HG03196 (cell line): ENCODE measurements at regions not wholly inside any gene's neighbourhood (a gene's known extent, or its start where the extent isn't known, plus 50 kb on each side); places are given as distances from the start of the nearest gene placed in this dataset.

Source experiments
- ATAC-seq: cut with Tn5 transposase; IDR thresholded peaks from one replicate; pipeline ENCODE4 v1.9.1; 2021; ENCODE audit not compliant: unreplicated experiment

DNA sequence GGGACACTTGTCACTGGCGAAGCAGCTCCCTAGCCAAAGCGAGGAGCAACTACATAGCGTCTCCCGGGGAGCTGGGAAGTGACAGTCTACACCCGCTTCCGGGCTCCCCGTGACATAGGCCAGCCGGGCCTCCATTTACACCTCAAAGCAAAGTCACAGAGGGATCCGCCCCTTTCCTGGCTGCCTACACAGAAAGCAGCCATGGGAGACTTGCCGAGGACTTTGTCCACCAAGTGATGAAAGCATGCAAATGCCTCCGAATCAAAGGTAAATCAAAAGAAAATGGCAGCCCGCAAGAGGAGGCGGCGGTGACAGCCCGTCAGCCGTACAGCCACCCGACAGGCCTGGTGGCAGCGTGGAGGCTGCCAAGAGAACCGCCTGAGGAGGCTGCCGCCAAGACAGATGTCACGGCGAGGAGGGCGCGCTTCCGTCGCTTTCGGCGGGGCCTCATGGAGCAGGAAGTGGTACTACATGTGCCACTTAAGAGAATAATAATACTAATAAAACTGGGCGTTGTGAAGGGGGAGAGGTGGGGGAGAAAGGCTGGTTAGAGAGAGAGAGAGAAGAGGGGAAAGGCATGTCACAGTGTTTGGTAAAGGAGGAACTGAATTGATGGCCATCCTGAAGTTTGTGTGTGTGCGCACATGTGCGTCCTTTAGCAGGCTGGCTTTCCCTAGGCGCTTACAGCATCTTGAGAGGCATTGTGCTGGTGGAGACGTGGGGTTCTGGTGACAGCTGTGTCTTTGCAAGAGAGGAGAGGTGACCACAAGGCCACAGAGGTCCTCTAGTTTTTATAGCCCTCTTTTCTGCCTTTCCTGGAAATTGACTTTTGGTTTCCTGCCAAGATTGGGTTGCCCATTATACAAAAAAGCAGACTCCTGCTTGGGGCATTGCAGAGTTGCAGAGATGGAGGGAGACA lies 661.7 kb downstream of the VRK1 start:
- no peak for ATAC-seq

DNA sequence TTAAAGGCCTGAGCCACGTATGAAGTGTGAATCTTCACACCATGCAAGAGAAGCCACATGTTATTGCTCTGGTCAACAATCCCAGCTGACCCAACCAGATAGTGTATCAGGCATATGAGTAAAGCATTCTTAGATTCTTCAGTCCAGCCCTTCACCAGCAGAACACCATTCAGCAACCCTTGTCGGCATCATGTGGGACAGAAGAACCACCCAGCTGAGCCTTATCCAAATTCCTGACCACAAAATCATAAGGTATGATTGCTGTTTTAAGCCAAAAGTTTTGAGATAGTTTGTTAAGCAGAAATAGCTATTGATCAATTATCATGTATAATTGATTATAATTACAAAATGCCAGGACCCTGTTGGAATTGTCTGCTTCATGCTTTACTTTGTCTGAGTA lies 664.9 kb downstream of the VRK1 start:
- ATAC-seq, result no peak

- no peak for ATAC-seq
These were observed 671.0 kb downstream of the VRK1 start for GRCh38 chr14:97468220-97468619.

- no peak for ATAC-seq
These were observed 680.2 kb downstream of the VRK1 start for GRCh38 chr14:97477353-97477752.

DNA sequence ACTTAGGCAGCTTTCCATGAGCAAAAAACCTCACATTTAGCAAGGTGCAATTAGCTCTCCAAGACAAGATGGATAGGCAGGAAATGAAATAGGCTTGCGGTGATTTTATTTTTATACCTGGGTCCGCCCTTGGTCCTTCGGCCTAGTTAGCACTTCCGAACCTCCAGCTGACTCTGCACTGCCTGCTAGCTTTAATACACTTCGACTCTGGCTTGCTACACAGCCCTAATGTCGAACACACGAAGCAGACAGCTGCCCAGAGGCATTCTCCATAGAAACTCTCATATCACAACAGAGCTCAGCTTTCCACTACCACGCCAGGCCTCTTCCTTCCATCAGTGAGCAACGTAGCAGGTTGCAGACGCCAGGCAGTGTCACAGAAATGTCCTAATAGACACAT lies 688.0 kb downstream of the VRK1 start:
- no peak for ATAC-seq

DNA sequence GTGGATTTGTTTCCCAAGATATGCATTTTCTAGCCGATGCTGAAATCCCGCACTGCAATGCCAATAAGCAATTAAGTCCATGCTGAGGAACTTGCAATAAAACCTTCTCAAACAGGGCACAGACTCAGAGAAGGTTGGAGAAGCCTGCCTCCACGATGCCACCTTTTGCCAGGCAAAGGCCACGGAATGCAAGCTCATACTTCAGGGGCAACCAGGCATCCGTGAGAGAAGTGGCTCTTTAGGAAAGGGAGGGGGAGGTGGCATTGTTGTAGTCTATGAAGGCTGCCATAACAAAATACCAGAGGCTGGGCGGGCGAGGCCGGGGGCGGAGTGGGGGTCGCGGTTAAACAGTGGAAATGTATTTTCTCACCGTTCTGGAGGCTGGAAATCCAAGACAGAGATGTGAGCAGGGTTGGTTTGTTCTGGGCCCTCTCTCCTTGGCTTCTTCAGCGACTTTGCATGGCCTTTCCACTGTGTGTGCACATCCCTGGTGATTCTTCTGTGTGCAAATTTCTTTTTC lies 689.5 kb downstream of the VRK1 start:
- no peak for ATAC-seq

DNA sequence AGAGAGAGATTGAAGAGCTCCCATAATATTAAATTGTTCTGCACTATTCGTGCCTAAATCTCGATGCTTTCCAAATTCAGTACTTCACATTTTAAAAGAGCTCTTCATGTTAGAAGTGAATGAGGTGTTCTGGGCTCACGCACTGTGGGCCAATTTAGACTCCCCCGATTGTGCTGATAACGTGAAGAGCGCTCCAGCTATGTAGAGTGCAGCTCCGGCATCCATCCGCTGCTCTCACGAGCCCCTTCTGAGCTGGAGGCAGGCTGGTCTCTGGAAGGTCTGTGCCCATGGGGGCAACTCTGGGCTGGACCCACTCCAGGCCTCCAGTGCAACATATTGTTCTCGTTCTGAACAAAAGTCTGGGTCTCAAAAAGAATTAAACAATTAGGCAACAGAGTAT lies 692.6 kb downstream of the VRK1 start:
- no peak for ATAC-seq

DNA sequence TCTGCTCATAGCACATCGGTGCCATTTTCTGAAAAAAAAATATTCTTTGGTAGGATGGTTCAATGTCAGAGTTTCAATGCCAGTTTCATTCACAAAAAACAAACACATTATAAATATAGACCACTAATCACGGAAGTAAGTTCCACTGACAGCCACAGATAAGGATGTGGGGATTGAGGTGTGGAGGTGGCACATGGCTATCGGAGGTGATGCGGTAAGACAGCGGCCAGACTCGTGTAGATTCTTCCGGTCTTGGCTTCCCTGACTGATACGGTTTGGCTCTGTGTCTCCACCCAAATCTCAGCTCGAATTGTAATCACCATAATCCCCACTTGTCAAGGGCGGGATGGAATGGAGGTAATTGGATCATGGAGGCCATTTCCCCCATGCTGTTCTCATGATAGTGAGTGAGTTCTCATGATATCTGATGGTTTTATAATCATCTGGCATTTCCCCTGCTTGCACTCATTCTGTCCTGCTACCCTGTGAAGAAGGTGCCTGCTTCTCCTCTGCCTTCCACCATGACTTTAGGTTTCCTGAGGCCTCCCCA lies 693.4 kb downstream of the VRK1 start:
- no peak for ATAC-seq

- no peak for ATAC-seq
These were observed 694.5 kb downstream of the VRK1 start for GRCh38 chr14:97491697-97492096.

DNA sequence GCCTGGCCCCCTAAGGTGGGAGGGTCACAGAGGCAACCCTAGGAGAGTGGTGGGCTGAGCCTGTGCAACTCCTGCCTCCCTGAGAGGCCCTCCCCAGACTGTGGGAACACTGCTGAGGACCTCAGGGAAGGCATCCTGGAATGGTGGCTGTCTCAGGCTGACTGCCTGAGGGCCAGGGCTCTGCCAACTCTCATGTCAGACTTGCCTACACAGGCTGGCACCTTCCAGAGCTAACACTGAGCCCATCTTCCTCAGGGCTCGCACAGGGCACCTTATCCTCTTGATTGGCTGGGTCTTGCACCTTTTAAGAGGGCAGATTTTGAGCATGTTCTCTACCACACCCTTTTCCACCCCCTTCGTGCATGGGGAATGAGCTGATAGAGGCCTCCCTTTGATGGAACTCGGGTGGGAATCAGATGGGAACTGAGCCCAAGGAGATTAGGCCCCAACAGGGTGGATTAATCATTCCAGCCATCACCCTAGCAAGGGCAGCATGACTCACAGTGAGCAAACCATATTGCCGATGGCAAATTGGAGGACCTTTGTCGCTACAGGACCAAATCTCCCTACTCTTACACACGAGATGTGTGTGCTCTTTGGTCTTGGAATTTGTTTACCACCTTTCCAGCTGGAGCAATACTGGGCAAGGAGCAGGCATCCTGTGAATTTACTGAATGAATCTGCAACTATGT lies 702.8 kb downstream of the VRK1 start:
- ATAC-seq, result no peak

GRCh38 chr14:97506626-97507025 lies 709.4 kb downstream of the VRK1 start:
- ATAC-seq, result no peak

DNA sequence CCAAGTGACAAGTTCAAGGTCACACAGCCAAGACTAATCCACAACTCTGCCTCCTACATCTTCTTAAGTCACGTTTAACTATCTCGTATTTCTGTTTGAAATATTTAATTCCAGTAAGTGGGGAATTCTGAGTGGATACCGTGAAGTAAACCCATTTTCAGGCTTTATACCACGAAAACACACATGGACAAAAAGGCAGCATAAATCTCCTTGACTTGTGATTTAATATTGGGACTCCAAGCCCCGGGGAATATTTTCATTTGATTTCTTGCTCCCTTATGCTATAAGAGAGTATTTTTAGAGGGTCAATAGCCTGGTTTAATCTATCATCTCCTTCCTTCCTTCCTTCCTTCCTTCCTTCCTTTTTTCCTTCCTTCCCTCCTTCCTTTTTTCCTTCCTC lies 716.7 kb downstream of the VRK1 start:
- ATAC-seq, result no peak

GRCh38 chr14:97517566-97518234 lies 720.5 kb downstream of the VRK1 start:
- ATAC-seq, result no peak

GRCh38 chr14:97523936-97524335 lies 726.8 kb downstream of the VRK1 start:
- ATAC-seq, result no peak

DNA sequence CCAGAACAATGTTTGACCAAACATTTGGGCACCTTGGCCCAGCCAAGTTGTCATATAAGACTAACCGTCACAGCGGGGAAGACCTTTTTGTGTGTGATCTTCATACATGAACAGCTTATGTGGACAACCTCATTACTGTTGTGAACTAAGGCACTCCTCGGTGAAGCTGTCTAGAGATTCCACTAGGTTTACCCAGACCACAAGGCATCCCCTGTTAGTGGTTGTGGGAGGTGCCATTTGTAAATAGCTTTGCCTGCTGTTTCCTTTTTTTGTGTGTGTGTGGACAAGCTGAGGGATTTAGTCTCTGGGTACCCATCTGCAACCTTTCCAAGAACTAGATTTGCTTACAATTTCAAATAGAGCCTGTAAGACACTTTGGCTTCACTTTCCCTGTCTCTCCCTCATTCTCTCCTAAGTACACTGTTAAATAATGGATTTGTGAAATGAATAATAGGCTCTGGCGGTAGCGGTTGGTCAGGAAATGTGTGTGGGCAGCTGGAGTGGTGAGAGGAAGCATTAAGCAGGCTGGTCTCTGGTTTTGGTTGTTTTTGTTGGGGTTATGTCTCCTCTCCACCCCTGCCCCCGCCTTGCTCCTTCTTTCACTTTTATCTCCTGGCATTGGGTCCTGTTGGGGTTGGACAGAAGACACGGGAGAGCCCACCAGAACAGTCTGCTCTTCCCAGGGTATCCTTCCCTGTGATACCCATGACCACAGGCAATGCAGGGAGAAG lies 727.6 kb downstream of the VRK1 start:
- no peak for ATAC-seq

DNA sequence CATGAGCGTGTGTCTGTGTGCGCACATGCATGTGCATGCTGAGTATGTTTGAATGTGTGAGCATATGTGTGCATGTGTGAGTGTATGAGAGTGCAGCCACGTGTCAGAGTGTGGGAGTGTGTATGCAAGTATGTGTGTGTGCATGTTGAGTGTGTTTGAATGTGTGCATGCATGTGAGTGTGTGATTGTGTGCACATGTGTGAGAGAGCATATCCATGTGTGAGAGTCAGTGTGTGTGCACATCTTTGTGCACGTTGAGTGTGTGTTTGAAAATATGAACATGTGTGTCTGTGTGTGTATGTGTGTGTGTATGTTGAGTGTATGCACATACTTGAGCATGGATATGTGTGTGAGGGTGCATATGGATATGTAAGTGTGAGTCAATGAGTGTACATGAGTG lies 730.8 kb downstream of the VRK1 start:
- ATAC-seq, result no peak

DNA sequence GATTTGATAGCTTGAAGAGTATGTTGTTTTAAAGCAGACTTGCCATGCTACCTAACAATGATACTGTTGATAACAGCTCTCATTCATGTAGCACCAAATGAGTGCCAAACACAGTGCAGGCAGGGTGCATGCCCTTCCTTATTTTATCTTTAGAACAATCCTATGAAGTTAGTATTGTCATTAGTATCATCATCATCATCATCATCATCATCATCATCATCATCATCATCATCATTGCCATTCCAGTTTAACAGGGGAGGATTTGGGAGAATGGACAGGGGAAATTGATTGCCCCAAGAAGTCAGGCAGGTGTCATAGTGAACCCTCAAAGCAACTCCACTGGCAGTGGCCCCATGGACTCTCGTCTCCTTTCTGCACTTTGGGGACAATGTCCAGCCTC lies 734.9 kb downstream of the VRK1 start:
- ATAC-seq, result no peak

- ATAC-seq, result no peak
These were observed 739.2 kb downstream of the VRK1 start for GRCh38 chr14:97536421-97536820.

- ATAC-seq, result no peak
These were observed 741.7 kb downstream of the VRK1 start for GRCh38 chr14:97538749-97539410.

- ATAC-seq, result no peak
These were observed 742.2 kb downstream of the VRK1 start for GRCh38 chr14:97539411-97539795.
